ENCODE measurements at regions not wholly inside any gene's neighbourhood (a gene's known extent, or its start where the extent isn't known, plus 50 kb on each side); places are given as distances from the start of the nearest gene placed in this dataset.

- Histone ChIP-seq H3K27ac (ENCODE audit: low read depth, low read length) (no peak overlapping the region), H3K23ac (ENCODE audit: insufficient read length) (no peak overlapping the region), H2BK120ac (replicated peaks; ENCODE audit: low read depth, low read length) (no peak overlapping the region), H3K27me3 (replicated peaks in 1 of 4; ENCODE audit: control insufficient read depth in 3 of 4, extremely low read depth in 1 of 4, insufficient read depth in 3 of 4, low read length in 3 of 4) (no peaks in the 10 kb centered on the region), H3K9ac (replicated peaks in 1 of 4; ENCODE audit: extremely low read depth in 1 of 4, low read depth in 3 of 4, low read length in 3 of 4) (no peak overlapping the region), H3K4ac (replicated peaks; ENCODE audit: insufficient read length, low read depth, low read length) (no peak overlapping the region), H3K18ac (ENCODE audit: extremely low read depth, low read length) (no peak overlapping the region), H4K91ac (replicated peaks; ENCODE audit: insufficient read length, low read length) (no peak overlapping the region), H2BK12ac (ENCODE audit: low read depth, low read length) (no peak overlapping the region), H3K4me1 (replicated peaks in 1 of 4; ENCODE audit: control insufficient read depth in 3 of 4, insufficient read depth in 4 of 4, low read length in 3 of 4) (no peaks in the 10 kb centered on the region; a peak in 1 of 7 replicates), H3K23me2 (ENCODE audit: low read depth, low read length) (no peaks in the 10 kb centered on the region), H3K14ac (ENCODE audit: insufficient read length) (no peak overlapping the region), H3K4me3 (ENCODE audit: extremely low read depth in 1 of 4, insufficient read depth in 2 of 4, low read depth in 3 of 4, low read length in 4 of 4) (no peak overlapping the region), H3K79me2 (ENCODE audit: control insufficient read depth in 1 of 2, insufficient read depth in 2 of 2, low read length in 2 of 2) (no peaks in the 10 kb centered on the region), H4K20me1 (replicated peaks in 1 of 2; ENCODE audit: control insufficient read depth in 1 of 2, insufficient read depth in 2 of 2, low read length in 2 of 2) (no peaks in the 10 kb centered on the region), H2BK15ac (ENCODE audit: low read length) (no peak overlapping the region), H2BK5ac (ENCODE audit: low read depth, low read length) (no peak overlapping the region), H2AFZ (ENCODE audit: low read length) (0 out of 2 replicates have a peak overlapping the region, but pooled peaks have one; percentile 3), H4K8ac (ENCODE audit: extremely low read depth, insufficient read depth, low read length) (no peak overlapping the region), H2BK20ac (ENCODE audit: low read length) (no peak overlapping the region), H3K79me1 (ENCODE audit: low read depth, low read length) (no peaks in the 10 kb centered on the region), H3K4me2 (ENCODE audit: insufficient read depth in 1 of 2, low read depth in 2 of 2, low read length in 2 of 2) (no peak overlapping the region), H3K36me3 (ENCODE audit: control insufficient read depth in 2 of 4, insufficient read depth in 4 of 4, low read length in 3 of 4) (no peaks in the 10 kb centered on the region; a peak in 1 of 8 replicates), H4K5ac (ENCODE audit: insufficient read length, low read depth, low read length) (no peak overlapping the region), H3K9me3 (ENCODE audit: insufficient read depth in 2 of 2, low read depth in 1 of 2, low read length in 1 of 2) (no peaks in the 10 kb centered on the region), H2AK5ac (ENCODE audit: low read depth, low read length) (no peak overlapping the region), H3K56ac (replicated peaks; ENCODE audit: insufficient read length, low read depth, low read length) (no peak overlapping the region)
- CTCF ChIA-PET (ENCODE audit: partially characterized antibody): interaction anchor here (0.6 to 1.9 kb wide), 4 partner anchors 11 to 380 kb away, joined by 3 to 6 read pairs (median 4); no protein-coding TSS in a partner anchor
- no peak for DNase-seq (ENCODE audit: low read depth in 1 of 2, low spot score in 2 of 2)
- WGBS, 2 experiments (ENCODE audit: extremely low coverage in 1 of 2, insufficient coverage in 1 of 2, insufficient read length in 1 of 2, insufficient replicate concordance in 2 of 2, low coverage in 1 of 2, low lambda C conversion rate in 2 of 2, missing lambda C conversion rate in 1 of 2): 90% methylated on average over 3 of the region's 3 CpGs; no CpG with 5 or more reads in 1 of the 2 experiments
- FAIRE-seq: no peak
- POLR2A ChIA-PET (ENCODE audit: partially characterized antibody): no interaction called here
- TF ChIP-seq RXRA (IDR thresholded peaks at IDR 0.05; ENCODE audit: insufficient read depth, low read depth, low read length) (no peak), CBX8 (IDR thresholded peaks at IDR 0.05; ENCODE audit: borderline replicate concordance, low read depth, low read length) (no peak), SUZ12 (IDR thresholded peaks at IDR 0.05; ENCODE audit: low read length) (no peak), JUND (IDR thresholded peaks at IDR 0.05; ENCODE audit: low read length) (no peak), TEAD4 (IDR thresholded peaks at IDR 0.05; ENCODE audit: low read depth, low read length) (no peak), SP1 (IDR thresholded peaks at IDR 0.05; ENCODE audit: low read depth, low read length) (no peak), E2F6 (IDR thresholded peaks at IDR 0.05) (no peak), JUN (IDR thresholded peaks at IDR 0.05; ENCODE audit: low read depth, low read length) (no peak), MAFK (IDR thresholded peaks at IDR 0.05; ENCODE audit: low read depth, low read length) (no peak), HDAC2 (IDR thresholded peaks at IDR 0.05; ENCODE audit: borderline replicate concordance in 1 of 2, low read depth in 2 of 2, low read length in 2 of 2) (no peak), EP300 (IDR thresholded peaks at IDR 0.05; ENCODE audit: borderline replicate concordance in 1 of 2, low read depth in 2 of 2, low read length in 2 of 2) (no peak), KDM4A (IDR thresholded peaks at IDR 0.05; ENCODE audit: low read depth, low read length, severe bottlenecking) (no peak), TAF1 (IDR thresholded peaks at IDR 0.05; ENCODE audit: low read depth, low read length) (no peak)
Observed at GRCh38 chr19:31666126-31666525, 316.9 kb upstream of the TSHZ3 start.
